ENCODE measurements at regions not wholly inside any gene's neighbourhood (a gene's known extent, or its start where the extent isn't known, plus 50 kb on each side); places are given as distances from the start of the nearest gene placed in this dataset.

GRCh38 chr11:92838759-92839310 is 130.6 kb upstream of the MTNR1B start:
- no peak for DNase-seq (ENCODE audit: low read depth)
- no peak overlapping the region for H3K4me3 ChIP-seq (ENCODE audit: low read depth, low read length)
- H3K36me3 ChIP-seq (ENCODE audit: control insufficient read depth, insufficient read depth, low read length) = no peaks in the 10 kb centered on the region
- TF ChIP-seq CTCF (IDR thresholded peaks at IDR 0.05; ENCODE audit: insufficient read depth, low read length, poor library complexity, severe bottlenecking) = no peak
- no peaks in the 10 kb centered on the region for H3K27me3 ChIP-seq (ENCODE audit: control insufficient read depth, insufficient read depth, low read length)

DNA sequence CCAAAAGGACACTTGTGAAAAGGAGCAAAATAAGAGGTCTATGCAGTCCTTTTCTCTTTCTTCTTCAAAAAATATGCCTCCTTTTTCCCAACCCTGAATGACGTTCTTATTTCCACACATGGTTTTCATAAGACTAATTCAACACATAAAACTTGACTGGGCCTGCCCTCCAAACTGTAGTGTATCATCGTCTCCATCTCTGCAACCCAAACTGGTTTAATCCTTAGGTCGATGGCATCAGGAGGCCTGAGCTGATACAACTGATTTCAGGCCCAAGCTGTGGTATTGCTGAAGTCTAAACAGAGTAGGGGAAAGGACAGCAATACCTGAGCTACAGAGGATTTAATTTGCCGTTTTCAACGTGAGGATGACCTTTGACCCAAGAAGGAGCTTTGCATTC is 130.0 kb upstream of the MTNR1B start:
- DNase-seq (ENCODE audit: low read depth) = no peak
- no peaks in the 10 kb centered on the region for H3K27me3 ChIP-seq (ENCODE audit: control insufficient read depth, insufficient read depth, low read length)
- H3K4me3 ChIP-seq (ENCODE audit: low read depth, low read length) = no peak overlapping the region
- no peak for TF ChIP-seq CTCF (IDR thresholded peaks at IDR 0.05; ENCODE audit: insufficient read depth, low read length, poor library complexity, severe bottlenecking)
- no peaks in the 10 kb centered on the region for H3K36me3 ChIP-seq (ENCODE audit: control insufficient read depth, insufficient read depth, low read length)

DNA sequence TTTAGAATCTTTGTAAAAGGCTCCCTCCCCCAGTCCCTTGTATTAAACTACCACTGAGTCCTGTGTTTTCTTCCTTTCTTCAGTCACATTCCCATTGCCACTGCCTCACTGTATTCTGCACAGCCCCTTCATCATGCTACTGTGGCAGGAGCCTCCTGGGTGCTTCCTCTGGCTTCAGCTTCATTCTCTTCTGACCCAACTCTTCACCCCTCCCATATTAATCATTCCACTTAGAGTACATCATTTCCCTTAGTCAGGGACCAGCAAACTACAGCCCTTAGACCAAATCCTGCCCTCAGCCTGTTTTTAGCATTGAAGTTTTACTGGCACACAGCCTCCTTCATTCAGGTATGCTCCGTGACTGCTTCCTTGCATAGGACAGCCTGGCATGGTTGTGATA is 127.7 kb upstream of the MTNR1B start:
- DNase-seq (ENCODE audit: low read depth) = no peak
- Histone ChIP-seq H3K36me3 (ENCODE audit: control insufficient read depth, insufficient read depth, low read length) (no peaks in the 10 kb centered on the region), H3K27me3 (ENCODE audit: control insufficient read depth, insufficient read depth, low read length) (no peaks in the 10 kb centered on the region), H3K4me3 (ENCODE audit: low read depth, low read length) (no peak overlapping the region)
- no peak for TF ChIP-seq CTCF (IDR thresholded peaks at IDR 0.05; ENCODE audit: insufficient read depth, low read length, poor library complexity, severe bottlenecking)

GRCh38 chr11:92843455-92843854 is 126.0 kb upstream of the MTNR1B start:
- no peaks in the 10 kb centered on the region for H3K27me3 ChIP-seq (ENCODE audit: control insufficient read depth, insufficient read depth, low read length)
- H3K4me3 ChIP-seq (ENCODE audit: low read depth, low read length) = no peak overlapping the region
- no peak for TF ChIP-seq CTCF (IDR thresholded peaks at IDR 0.05; ENCODE audit: insufficient read depth, low read length, poor library complexity, severe bottlenecking)
- no peaks in the 10 kb centered on the region for H3K36me3 ChIP-seq (ENCODE audit: control insufficient read depth, insufficient read depth, low read length)
- no peak for DNase-seq (ENCODE audit: low read depth)

- H3K36me3 ChIP-seq (ENCODE audit: control insufficient read depth, insufficient read depth, low read length) = no peaks in the 10 kb centered on the region
- no peak for TF ChIP-seq CTCF (IDR thresholded peaks at IDR 0.05; ENCODE audit: insufficient read depth, low read length, poor library complexity, severe bottlenecking)
- DNase-seq (ENCODE audit: low read depth) = no peak
Observed at GRCh38 chr11:92844197-92844596, 125.3 kb upstream of the MTNR1B start.

DNA sequence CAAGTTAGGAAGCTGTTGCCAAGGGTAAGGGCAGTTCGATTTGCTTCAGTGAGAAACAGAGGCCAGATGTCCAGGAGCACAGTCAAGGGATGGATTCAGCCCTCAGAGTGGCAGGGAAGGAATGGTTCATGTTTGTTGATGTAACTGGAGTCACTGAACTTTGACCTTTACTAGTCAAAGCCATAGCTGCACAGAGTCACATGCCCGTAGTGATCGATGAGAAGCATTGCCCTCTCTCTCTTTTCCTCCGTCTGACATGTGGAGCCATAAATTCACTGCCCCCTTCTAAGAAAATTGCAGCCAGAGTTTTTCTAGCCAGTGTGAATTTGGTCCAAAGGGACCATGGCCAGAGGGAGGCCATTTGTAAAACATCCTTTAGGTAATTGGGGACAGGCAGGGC is 124.1 kb upstream of the MTNR1B start:
- no peak overlapping the region for H3K4me3 ChIP-seq (ENCODE audit: low read depth, low read length)
- no peak for TF ChIP-seq CTCF (IDR thresholded peaks at IDR 0.05; ENCODE audit: insufficient read depth, low read length, poor library complexity, severe bottlenecking)
- H3K27me3 ChIP-seq (ENCODE audit: control insufficient read depth, insufficient read depth, low read length) = no peaks in the 10 kb centered on the region
- H3K36me3 ChIP-seq (ENCODE audit: control insufficient read depth, insufficient read depth, low read length) = no peaks in the 10 kb centered on the region
- DNase-seq (ENCODE audit: low read depth) = no peak

More at GRCh38 chr11:92844197-92844596, 125.3 kb upstream of the MTNR1B start:
- H3K27me3 ChIP-seq (ENCODE audit: control insufficient read depth, insufficient read depth, low read length) = no peaks in the 10 kb centered on the region
- H3K4me3 ChIP-seq (ENCODE audit: low read depth, low read length) = no peak overlapping the region
